DOHH2 (cell line): ENCODE measurements at regions not wholly inside any gene's neighbourhood (a gene's known extent, or its start where the extent isn't known, plus 50 kb on each side); places are given as distances from the start of the nearest gene placed in this dataset.

Experiments
- CTCF ChIP-seq: fragments of 200-600 bp; sonication (generic); IDR thresholded peaks from one replicate; pipeline ENCODE4 v1.5.1; 2014; ENCODE audit warnings: antibody characterized with exemption, mild to moderate bottlenecking, low read depth, low read length; ENCODE audit not compliant: poor library complexity, severe bottlenecking
- EZH2phosphoT487 ChIP-seq: fragments of 200-600 bp; sonication (generic); IDR thresholded peaks from 2 replicates; pipeline ENCODE4 v1.6.1; 2017; ENCODE audit warnings: borderline replicate concordance, mild to moderate bottlenecking, antibody characterized with exemption, low read length, moderate library complexity, mixed read lengths

GRCh38 chr13:18993884-18994660, 187.6 kb downstream of the TUBA3C start:
- TF ChIP-seq CTCF (no peak), EZH2phosphoT487 (no peak)
